RWPE1 (cell line): ENCODE measurements at regions not wholly inside any gene's neighbourhood (a gene's known extent, or its start where the extent isn't known, plus 50 kb on each side); places are given as distances from the start of the nearest gene placed in this dataset.

Experiments
- CTCF ChIA-PET: fragments of 350-600 bp; sonication (Branson Sonifier 250); formaldehyde crosslinking; extraction: SDS; loops from one replicate; lab custom pipeline; 2021; lab: Yijun Ruan, JAX
- POLR2A ChIA-PET: fragments of 400-600 bp; formaldehyde crosslinking; extraction: SDS; loops from one replicate; lab custom pipeline; 2020; ENCODE audit warnings: antibody characterized with exemption; ENCODE audit not compliant: low non-redundant PET; lab: Yijun Ruan, JAX
- DNase-seq: peaks from one replicate; pipeline ENCODE4 v3.0.0; 2012; ENCODE audit warnings: low spot score
- H3K27ac ChIP-seq: fragments of 450-650 bp; 2 replicates; pipeline ENCODE4 v1.5.1; 2017
- TF ChIP-seq, protein P1 (sequence below): fragments of 450-650 bp; conservative IDR thresholded peaks from 2 replicates; pipeline ENCODE4 v1.5.1; 2017; ENCODE audit warnings: low read depth, mild to moderate bottlenecking

DNA sequence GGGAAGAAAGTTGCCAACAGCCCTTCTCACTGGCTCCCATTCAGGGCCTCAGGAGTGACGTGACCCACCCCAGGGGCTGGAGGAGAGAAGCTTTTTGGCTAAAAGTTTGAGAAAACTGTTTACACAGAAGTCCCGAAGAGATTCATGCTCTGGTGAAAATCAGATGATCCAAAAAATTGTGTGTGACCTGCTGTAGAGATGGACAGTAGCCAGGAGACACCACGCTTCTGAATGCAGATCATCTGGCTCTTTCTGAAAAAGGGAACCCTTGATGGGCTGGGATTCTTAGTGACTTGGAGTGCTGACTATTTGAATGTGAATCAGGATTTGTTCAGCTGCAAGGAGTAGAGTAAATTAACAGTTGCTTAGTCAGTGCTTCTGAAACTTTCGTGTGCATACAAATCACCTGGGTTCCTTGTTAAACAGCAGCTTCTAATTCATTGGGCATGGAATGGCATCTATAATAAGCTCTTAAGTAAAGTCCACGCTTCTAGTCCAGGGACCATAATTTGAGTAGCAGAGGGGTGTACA is 265.1 kb downstream of the PREX1 start:
- CTCF ChIA-PET: interaction anchor here (0.6 to 1.7 kb wide), 2 partner anchors 29 to 58 kb away, joined by 3 to 7 read pairs; no protein-coding TSS in a partner anchor
- TF ChIP-seq, protein P1, sequence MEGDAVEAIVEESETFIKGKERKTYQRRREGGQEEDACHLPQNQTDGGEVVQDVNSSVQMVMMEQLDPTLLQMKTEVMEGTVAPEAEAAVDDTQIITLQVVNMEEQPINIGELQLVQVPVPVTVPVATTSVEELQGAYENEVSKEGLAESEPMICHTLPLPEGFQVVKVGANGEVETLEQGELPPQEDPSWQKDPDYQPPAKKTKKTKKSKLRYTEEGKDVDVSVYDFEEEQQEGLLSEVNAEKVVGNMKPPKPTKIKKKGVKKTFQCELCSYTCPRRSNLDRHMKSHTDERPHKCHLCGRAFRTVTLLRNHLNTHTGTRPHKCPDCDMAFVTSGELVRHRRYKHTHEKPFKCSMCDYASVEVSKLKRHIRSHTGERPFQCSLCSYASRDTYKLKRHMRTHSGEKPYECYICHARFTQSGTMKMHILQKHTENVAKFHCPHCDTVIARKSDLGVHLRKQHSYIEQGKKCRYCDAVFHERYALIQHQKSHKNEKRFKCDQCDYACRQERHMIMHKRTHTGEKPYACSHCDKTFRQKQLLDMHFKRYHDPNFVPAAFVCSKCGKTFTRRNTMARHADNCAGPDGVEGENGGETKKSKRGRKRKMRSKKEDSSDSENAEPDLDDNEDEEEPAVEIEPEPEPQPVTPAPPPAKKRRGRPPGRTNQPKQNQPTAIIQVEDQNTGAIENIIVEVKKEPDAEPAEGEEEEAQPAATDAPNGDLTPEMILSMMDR: no peak
- DNase-seq: no peak
- POLR2A ChIA-PET: no interaction called here
- no peak overlapping the region for H3K27ac ChIP-seq

DNA sequence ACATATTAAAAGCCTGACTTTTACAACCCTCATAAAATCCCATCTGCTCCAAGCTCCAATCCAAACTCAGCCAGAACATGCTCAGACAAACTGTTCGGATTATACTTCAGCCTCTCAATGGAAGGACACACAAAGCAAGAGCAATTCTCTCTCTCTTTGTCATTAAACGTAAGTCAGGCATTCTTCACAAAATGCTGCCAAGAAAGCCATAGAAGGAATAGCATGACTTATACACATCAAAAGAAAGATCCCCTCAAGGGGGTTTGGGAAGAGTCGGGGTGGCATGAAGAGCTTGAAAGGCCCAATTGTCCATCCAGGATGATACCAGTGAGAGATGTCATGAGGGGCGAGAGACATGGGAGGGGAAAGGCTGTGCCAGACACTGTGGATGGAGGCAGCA is 268.9 kb downstream of the PREX1 start:
- ChIA-PET POLR2A (no interaction called here), CTCF (interaction anchor here (0.6 kb wide), 2 partner anchors 83 to 853 kb away, joined by 4 to 10 read pairs; no protein-coding TSS in a partner anchor)
- DNase-seq: no peak
- H3K27ac ChIP-seq: no peak overlapping the region
- TF ChIP-seq, protein P1: no peak

- no peak overlapping the region for H3K27ac ChIP-seq
- ChIA-PET CTCF (no interaction called here), POLR2A (no interaction called here)
- TF ChIP-seq, protein P1: no peak
- no peak for DNase-seq
These were observed 270.4 kb downstream of the PREX1 start for GRCh38 chr20:48557380-48557779.

- ChIA-PET POLR2A (no interaction called here), CTCF (no interaction called here)
- TF ChIP-seq, protein P1: no peak
- no peak overlapping the region for H3K27ac ChIP-seq
- no peak for DNase-seq
These were observed 270.8 kb downstream of the PREX1 start for GRCh38 chr20:48556956-48557355.

DNA sequence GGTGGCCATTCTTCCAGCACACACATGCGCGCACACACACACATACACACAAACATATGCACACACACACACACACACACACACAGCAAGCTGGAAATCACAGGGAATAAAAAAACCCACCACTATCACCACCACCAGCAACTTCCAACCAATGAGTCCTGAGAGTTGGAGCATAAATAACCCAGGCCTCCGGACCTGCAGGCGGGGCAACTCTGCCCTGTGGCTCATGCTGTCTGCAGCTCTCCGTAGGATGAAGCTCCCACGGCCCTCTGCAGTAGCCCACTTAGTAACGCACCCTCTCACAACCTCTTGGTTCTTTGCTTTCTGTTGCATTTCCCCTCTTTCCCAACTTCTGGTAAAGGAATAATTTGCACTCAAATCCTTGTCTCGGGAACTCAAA is 275.2 kb downstream of the PREX1 start:
- TF ChIP-seq, protein P1: no peak
- no peak overlapping the region for H3K27ac ChIP-seq
- ChIA-PET CTCF (interaction anchor here (0.6 to 0.7 kb wide), 3 partner anchors 55 to 1621 kb away, joined by 3 to 4 read pairs (median 4); no protein-coding TSS in a partner anchor), POLR2A (no interaction called here)
- DNase-seq: no peak

GRCh38 chr20:48550814-48551213 is 277.0 kb downstream of the PREX1 start:
- TF ChIP-seq, protein P1: no peak
- no peak for DNase-seq
- CTCF ChIA-PET: interaction anchor here (0.5 to 1.0 kb wide), 6 partner anchors 33 to 767 kb away, joined by 3 to 5 read pairs (median 4); no protein-coding TSS in a partner anchor

More at GRCh38 chr20:48550814-48551213, 277.0 kb downstream of the PREX1 start:
- no peak overlapping the region for H3K27ac ChIP-seq
- POLR2A ChIA-PET: no interaction called here
